Mucosa of rectum (tissue), 2 donors: ENCODE measurements at regions not wholly inside any gene's neighbourhood (a gene's known extent, or its start where the extent isn't known, plus 50 kb on each side); places are given as distances from the start of the nearest gene placed in this dataset.

Experiments used
- H3K27ac ChIP-seq, 2 donors: one replicate each; pipeline ENCODE4 v1.7.0; 2013; ENCODE audit warnings: inconsistent platforms in 2 of 2, low read depth in 2 of 2, low read length in 2 of 2
- H3K27me3 ChIP-seq, 2 donors: one replicate each; pipeline ENCODE4 v1.7.0; 2013; ENCODE audit warnings: low read length in 2 of 2; ENCODE audit not compliant: control insufficient read depth in 2 of 2, insufficient read depth in 2 of 2
- H3K36me3 ChIP-seq, 2 donors: one replicate each; pipeline ENCODE4 v1.7.0; 2013; ENCODE audit warnings: low read length in 2 of 2; ENCODE audit not compliant: control insufficient read depth in 2 of 2, insufficient read depth in 2 of 2
- H3K4me1 ChIP-seq, 2 donors: one replicate each; pipeline ENCODE4 v1.7.0; 2013; ENCODE audit warnings: low read length in 2 of 2, mild to moderate bottlenecking in 1 of 2; ENCODE audit not compliant: control insufficient read depth in 2 of 2, insufficient read depth in 2 of 2
- H3K4me3 ChIP-seq, 2 donors: one replicate each; pipeline ENCODE4 v1.7.0; 2013; ENCODE audit warnings: low read length in 2 of 2
- H3K9ac ChIP-seq, 2 donors: one replicate each; pipeline ENCODE4 v1.7.0; 2013; ENCODE audit warnings: low read length in 2 of 2, low read depth in 1 of 2, mild to moderate bottlenecking in 1 of 2
- H3K9me3 ChIP-seq, 2 donors: one replicate each; pipeline ENCODE4 v1.7.0; 2013; ENCODE audit warnings: low read length in 2 of 2; ENCODE audit not compliant: control insufficient read depth in 2 of 2
- donor health status: healthy.
- donor health status: Normal muscosa, but diverticular disease.

DNA sequence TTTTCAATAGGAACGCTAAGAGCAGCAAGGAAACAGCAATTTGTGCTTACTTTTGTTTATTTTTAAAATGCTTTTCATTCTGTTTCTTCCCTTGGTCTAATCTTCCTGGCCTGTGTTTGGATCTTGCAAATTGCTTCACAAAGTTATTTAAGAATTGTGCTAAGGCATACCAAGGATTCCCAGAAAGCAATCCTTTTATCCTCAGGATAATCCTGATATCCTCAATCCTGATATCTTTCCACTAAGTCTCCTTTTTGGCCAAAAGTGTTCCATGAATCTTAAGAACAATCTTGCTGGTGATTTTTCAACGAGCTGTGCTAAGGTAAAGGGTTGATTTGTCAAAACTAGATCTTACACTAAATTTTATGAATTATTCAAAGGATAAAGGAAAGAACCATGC is 1577.9 kb downstream of the PLA2G4A start:
- Histone ChIP-seq H3K27me3 (no peaks in the 10 kb centered on the region), H3K4me3 (no peak overlapping the region), H3K36me3 (no peaks in the 10 kb centered on the region), H3K9ac (no peak overlapping the region), H3K9me3 (peaks cover 0 to 2% of the 10 kb centered on the region in 2 donors), H3K4me1 (no peaks in the 10 kb centered on the region), H3K27ac (no peak overlapping the region)

DNA sequence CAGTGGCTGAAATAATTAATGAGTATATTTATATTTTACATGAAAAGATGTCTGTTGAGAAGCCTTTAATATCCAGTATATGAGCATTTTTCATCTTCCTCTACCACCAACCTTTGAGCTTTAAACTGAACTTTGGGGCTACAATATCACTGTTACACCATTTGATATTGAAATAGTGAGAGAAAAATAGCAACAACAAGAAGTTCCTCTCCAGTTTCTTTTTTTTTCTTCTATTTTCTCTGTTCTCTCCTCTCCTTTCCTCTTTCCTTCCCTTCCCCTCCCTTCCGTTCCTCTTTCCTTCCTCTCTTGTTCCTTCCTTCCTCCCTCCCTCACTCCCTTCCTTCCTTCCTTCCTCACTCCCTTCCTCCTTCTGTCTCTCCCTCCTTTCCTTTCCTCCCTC is 1591.4 kb downstream of the PLA2G4A start:
- H3K9ac ChIP-seq, result no peak overlapping the region
- no peaks in the 10 kb centered on the region for H3K36me3 ChIP-seq
- no peak overlapping the region for H3K27ac ChIP-seq
- H3K4me3 ChIP-seq, result no peak overlapping the region
- no peaks in the 10 kb centered on the region for H3K27me3 ChIP-seq
- H3K9me3 ChIP-seq, result no peaks in the 10 kb centered on the region
- no peaks in the 10 kb centered on the region for H3K4me1 ChIP-seq

DNA sequence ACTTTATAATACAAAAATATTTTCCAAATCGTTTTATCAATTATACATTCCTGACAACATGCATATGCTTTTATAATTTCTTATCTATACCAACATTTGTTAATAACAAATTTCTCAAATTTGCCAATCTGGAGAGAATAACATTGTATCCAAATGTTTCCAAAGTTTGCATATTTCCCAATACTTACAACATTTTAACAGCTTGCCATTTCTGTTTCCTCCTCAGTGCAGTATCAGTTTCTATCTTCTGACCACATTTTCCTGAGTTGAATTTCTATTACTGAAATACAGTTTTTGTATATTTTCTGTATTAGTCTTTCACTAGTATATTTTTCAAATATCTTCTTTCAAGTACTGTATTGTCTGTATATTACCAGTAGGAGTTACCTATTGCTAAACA is 1594.3 kb downstream of the PLA2G4A start:
- Histone ChIP-seq H3K9me3 (no peaks in the 10 kb centered on the region), H3K4me1 (no peaks in the 10 kb centered on the region), H3K27ac (no peak overlapping the region), H3K4me3 (no peak overlapping the region), H3K27me3 (no peaks in the 10 kb centered on the region), H3K36me3 (no peaks in the 10 kb centered on the region), H3K9ac (no peak overlapping the region)

DNA sequence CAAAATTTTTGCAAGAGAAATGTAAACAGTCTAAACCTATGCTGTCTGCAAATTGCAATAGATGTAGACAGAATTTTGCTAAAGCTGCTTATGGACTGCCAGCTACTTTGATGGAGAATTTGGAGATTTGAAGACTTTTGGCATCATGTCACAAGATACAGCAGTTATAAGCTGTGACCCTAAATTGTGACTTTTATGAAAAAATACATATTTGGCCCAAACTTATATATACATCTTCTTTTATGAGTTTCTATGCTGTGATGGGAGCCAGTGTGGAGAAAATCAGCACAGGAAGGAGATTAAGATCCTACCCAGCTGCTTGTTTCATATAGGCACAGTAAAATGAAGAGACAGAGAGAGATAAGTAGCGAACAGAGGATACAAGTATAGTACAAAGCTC is 1595.4 kb downstream of the PLA2G4A start:
- H3K9ac ChIP-seq, result no peak overlapping the region
- no peak overlapping the region for H3K27ac ChIP-seq
- no peaks in the 10 kb centered on the region for H3K36me3 ChIP-seq
- H3K4me1 ChIP-seq, result no peaks in the 10 kb centered on the region
- no peaks in the 10 kb centered on the region for H3K27me3 ChIP-seq
- no peaks in the 10 kb centered on the region for H3K9me3 ChIP-seq
- H3K4me3 ChIP-seq, result no peak overlapping the region

DNA sequence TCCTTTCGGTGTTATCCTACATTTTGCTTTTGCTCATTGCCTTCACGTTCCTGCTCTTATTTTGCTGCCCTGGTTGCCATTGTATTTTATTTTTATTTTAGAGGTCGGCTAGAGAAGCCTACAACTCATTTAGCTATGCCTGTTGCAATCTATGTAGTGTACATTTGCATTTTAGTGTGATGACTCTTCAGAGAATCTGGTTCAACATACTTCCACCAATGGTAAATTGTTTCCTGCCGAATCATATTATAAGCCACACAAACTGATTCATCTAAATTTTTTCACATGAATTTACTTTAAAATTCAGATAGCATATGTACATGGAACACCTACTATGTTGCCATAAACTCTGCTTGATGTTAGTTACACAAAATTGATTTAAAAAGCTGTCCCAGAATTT is 1596.9 kb downstream of the PLA2G4A start:
- Histone ChIP-seq H3K4me3 (no peak overlapping the region), H3K9ac (no peak overlapping the region), H3K9me3 (no peaks in the 10 kb centered on the region), H3K27ac (no peak overlapping the region), H3K36me3 (no peaks in the 10 kb centered on the region), H3K27me3 (no peaks in the 10 kb centered on the region), H3K4me1 (no peaks in the 10 kb centered on the region)

DNA sequence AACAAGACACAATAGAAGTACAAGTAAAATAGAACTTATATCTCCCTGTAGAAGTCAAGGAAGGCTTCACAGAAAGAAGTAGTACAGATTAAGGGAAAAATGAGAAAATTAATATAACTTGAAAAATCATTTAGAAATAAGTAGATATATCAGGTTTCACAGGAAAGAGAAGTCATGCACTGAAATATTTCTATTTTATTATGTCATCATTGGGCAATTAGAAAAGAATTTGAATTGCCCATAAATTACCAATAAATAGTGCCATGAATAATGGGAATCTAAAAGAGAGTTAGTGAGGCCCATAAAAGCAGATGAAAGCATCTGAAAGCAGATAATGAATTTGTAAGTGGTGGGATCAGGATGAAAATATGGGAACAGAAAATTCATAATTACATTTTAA is 1597.8 kb downstream of the PLA2G4A start:
- Histone ChIP-seq H3K36me3 (no peaks in the 10 kb centered on the region), H3K4me3 (no peak overlapping the region), H3K27ac (no peak overlapping the region), H3K27me3 (no peaks in the 10 kb centered on the region), H3K9me3 (no peaks in the 10 kb centered on the region), H3K4me1 (no peaks in the 10 kb centered on the region), H3K9ac (no peak overlapping the region)

DNA sequence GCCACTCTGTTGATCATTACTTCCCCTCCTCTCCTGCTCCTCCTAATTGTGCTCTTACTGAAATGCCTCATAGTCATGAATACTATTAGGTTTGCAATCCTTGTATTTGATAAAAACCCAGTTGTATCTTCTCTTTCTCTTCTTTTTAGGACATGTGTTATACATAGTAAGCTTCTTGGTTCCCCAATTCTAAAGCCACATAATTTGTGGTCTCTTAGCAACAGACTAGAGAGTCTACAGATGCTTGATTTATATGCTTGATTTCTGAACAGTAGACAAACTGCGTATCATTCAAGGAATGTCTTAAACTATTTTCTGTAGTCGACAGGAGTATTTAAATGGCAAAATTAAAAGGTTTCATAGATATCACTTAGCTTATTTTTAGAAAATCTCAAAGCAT is 1598.9 kb downstream of the PLA2G4A start:
- Histone ChIP-seq H3K4me3 (no peak overlapping the region), H3K9me3 (no peaks in the 10 kb centered on the region), H3K27me3 (no peaks in the 10 kb centered on the region), H3K36me3 (no peaks in the 10 kb centered on the region), H3K27ac (no peak overlapping the region), H3K9ac (no peak overlapping the region), H3K4me1 (no peaks in the 10 kb centered on the region)

DNA sequence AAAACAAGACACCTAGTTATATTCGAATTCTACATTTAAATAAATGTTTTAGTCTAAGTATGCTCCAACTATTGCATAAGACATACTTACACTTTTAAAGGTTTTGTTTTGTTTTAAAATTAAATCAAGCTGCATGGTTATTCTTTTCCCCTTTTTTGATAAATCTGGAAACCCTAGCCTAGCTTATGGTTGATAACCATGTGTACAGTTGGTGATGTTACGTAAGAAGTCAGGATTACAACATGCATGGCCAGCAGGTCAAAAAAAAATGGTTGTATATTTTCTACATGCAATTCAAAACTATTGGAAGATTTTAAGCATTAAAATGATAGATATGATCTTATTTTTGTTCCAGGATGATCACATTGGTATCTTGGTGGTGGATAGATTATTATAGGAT is 1600.6 kb downstream of the PLA2G4A start:
- H3K27me3 ChIP-seq, result no peaks in the 10 kb centered on the region
- no peaks in the 10 kb centered on the region for H3K36me3 ChIP-seq
- H3K9ac ChIP-seq, result no peak overlapping the region
- no peaks in the 10 kb centered on the region for H3K4me1 ChIP-seq
- H3K4me3 ChIP-seq, result no peak overlapping the region
- H3K9me3 ChIP-seq, result no peaks in the 10 kb centered on the region
- no peak overlapping the region for H3K27ac ChIP-seq

DNA sequence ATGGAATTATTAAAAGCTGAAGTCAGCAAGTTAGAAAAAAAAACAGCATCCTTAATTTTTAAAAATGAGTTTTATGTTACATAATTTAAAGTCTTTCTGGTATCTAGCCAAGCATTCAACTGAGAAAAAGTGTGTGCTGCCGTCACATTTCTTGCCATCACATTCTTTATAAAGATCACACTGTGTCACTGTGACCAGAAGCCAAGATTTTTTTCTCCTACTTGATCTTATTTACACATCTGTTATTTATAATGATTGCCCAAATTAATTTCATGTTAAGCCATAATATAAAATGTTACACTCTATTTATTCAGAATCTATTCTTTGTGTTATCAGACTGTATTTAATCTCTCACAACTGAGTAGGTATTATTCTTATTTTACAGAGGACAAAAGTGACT is 1603.7 kb downstream of the PLA2G4A start:
- Histone ChIP-seq H3K27me3 (no peaks in the 10 kb centered on the region), H3K9ac (no peak overlapping the region), H3K27ac (no peak overlapping the region), H3K9me3 (no peaks in the 10 kb centered on the region), H3K36me3 (no peaks in the 10 kb centered on the region), H3K4me3 (no peak overlapping the region), H3K4me1 (no peaks in the 10 kb centered on the region)

DNA sequence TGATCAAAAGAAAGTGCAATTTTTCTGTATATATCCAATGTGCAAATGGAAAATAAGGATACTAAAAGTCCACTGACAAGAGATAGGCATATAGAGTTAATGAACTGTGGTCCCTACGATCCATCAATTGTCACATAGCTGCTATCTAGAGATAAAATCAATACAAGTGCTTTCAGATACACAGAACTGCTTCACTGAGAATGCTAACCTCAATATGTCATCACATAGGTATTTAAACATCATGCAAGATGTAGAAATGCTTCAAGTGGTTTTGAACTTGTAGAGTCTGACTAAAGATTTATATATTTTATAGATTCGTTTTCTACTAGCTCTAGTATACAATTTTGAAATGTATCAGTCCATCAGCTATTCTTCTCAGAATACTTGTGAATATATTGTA is 1604.7 kb downstream of the PLA2G4A start:
- Histone ChIP-seq H3K4me1 (no peaks in the 10 kb centered on the region), H3K9ac (no peak overlapping the region), H3K36me3 (no peaks in the 10 kb centered on the region)

DNA sequence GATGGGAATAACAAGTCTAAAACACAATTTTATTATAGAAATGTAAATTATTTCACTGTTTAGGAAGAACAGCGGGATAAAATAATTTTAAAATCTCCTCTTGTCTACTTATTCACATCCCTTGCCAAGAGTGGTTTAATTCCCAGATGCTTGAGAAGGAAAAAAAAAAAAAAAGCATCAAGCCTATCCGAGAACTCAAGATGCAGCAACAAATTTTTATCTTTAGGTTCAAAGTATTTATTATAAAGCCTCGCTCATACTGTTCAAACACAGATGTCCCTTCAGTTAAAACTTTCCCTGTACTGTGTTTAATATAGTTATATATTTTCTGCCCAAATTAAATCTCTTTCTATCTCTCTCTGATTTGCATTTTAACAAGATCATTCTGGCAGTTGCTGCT is 1615.8 kb downstream of the PLA2G4A start:
- H3K36me3 ChIP-seq, result no peaks in the 10 kb centered on the region
- H3K27me3 ChIP-seq, result no peaks in the 10 kb centered on the region
- no peak overlapping the region for H3K27ac ChIP-seq
- H3K4me3 ChIP-seq, result no peak overlapping the region
- H3K9me3 ChIP-seq, result no peaks in the 10 kb centered on the region
- H3K4me1 ChIP-seq, result no peaks in the 10 kb centered on the region
- no peak overlapping the region for H3K9ac ChIP-seq

More for the DNA sequence above, 1604.7 kb downstream of the PLA2G4A start:
- H3K4me3 ChIP-seq, result no peak overlapping the region
- H3K9me3 ChIP-seq, result no peaks in the 10 kb centered on the region
- H3K27ac ChIP-seq, result no peak overlapping the region
- no peaks in the 10 kb centered on the region for H3K27me3 ChIP-seq
